ENCODE measurements at regions not wholly inside any gene's neighbourhood (a gene's known extent, or its start where the extent isn't known, plus 50 kb on each side); places are given as distances from the start of the nearest gene placed in this dataset.

DNA sequence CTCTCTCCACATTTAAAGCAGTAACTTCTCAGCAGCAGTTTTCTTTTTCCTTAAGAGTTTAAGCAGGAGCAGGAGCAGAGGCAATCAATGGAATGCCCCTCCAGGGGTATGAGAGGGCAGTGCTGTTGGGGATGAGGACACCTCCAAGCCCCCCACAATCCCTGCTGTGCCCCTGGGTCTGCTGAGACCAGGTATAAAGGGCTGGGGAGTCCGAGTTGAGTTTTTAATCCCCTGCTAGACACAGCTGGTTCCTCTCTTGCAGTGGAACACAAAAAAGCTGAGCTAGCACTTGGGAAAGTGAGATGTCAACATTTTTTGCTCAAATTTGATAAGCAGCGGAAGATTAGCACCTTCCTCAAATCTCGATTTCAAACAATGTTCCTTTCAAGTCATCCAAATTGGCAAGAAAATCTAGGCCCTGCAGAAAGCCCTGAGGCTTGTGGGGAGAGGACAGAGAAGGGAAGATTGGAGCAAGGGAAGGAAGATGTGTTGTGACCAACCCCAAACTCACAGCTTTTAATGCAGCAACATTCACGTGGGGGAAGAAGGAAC, 581.9 kb downstream of the SOX6 start:
- H3K9me2 ChIP-seq (replicated peaks; ENCODE audit: low read length) = no peaks in the 10 kb centered on the region
- ChIA-PET CTCF (no interaction called here), POLR2A (ENCODE audit: unreplicated experiment) (no interaction called here)
- no peaks in the 10 kb centered on the region for H3K9me3 ChIP-seq (ENCODE audit: low read length)
- TF ChIP-seq, protein P1, sequence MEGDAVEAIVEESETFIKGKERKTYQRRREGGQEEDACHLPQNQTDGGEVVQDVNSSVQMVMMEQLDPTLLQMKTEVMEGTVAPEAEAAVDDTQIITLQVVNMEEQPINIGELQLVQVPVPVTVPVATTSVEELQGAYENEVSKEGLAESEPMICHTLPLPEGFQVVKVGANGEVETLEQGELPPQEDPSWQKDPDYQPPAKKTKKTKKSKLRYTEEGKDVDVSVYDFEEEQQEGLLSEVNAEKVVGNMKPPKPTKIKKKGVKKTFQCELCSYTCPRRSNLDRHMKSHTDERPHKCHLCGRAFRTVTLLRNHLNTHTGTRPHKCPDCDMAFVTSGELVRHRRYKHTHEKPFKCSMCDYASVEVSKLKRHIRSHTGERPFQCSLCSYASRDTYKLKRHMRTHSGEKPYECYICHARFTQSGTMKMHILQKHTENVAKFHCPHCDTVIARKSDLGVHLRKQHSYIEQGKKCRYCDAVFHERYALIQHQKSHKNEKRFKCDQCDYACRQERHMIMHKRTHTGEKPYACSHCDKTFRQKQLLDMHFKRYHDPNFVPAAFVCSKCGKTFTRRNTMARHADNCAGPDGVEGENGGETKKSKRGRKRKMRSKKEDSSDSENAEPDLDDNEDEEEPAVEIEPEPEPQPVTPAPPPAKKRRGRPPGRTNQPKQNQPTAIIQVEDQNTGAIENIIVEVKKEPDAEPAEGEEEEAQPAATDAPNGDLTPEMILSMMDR (conservative IDR thresholded peaks at IDR 0.05; ENCODE audit: low read depth, low read length) = no peak
- no peak for TF ChIP-seq EZH2 (IDR thresholded peaks at IDR 0.05; ENCODE audit: low read length, unreplicated experiment)
- no TSS peak for BruUV-seq (replicated peaks)
- H3K4me3 ChIP-seq (ENCODE audit: low read length) = no peak overlapping the region
- H3K36me3 ChIP-seq (ENCODE audit: low read depth, low read length) = no peaks in the 10 kb centered on the region
- no peak overlapping the region for H2AFZ ChIP-seq (ENCODE audit: low read length)
- no peaks in the 10 kb centered on the region for H3F3A ChIP-seq (ENCODE audit: low read length, unreplicated experiment)
- H3K9ac ChIP-seq (ENCODE audit: low read length) = no peak overlapping the region
- no peak for DNase-seq
- H3K27me3 ChIP-seq (ENCODE audit: low read length) = no peaks in the 10 kb centered on the region
- no peaks in the 10 kb centered on the region for H4K20me1 ChIP-seq (ENCODE audit: low read length)
- no peak for ATAC-seq
- H3K27ac ChIP-seq (ENCODE audit: low read length) = no peak overlapping the region
- no peak overlapping the region for H3K4me2 ChIP-seq (ENCODE audit: low read length)
- intact Hi-C loops (cut with micrococcal nuclease) = no loop called here
- no peaks in the 10 kb centered on the region for H3K79me2 ChIP-seq (ENCODE audit: low read length)
- H3K4me1 ChIP-seq (ENCODE audit: insufficient read depth, low read length) = no peaks in the 10 kb centered on the region

DNA sequence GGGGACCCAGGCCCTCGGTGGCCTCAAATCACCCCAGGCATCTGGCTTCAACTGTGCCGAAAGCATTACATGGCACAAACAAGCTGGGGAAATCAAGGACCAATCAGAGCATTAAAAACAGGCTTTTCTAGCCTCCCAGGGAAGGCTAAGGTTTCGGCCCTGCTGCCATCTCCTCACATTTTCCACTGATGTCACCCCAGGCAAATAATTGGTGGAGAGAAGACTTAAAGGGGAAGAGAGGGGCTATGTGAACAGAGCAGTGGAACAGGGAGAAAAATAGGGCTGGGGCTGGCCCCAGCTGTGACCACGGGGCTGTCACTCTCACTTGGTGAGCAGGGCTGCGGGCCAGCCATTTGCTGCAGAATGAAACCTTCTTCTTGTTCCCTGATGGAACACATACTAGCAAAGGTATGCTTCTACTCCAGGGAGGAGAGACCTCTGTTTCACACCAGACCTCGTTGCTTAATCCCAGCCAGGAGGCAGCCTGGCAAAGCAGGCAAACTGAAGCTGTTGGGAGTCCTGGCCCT, 581.3 kb downstream of the SOX6 start:
- CTCF ChIA-PET = no interaction called here
- intact Hi-C loops (cut with micrococcal nuclease) = no loop called here
- POLR2A ChIA-PET (ENCODE audit: unreplicated experiment) = no interaction called here
- H3K9me2 ChIP-seq (replicated peaks; ENCODE audit: low read length) = no peaks in the 10 kb centered on the region
- TF ChIP-seq, protein P1 (conservative IDR thresholded peaks at IDR 0.05; ENCODE audit: low read depth, low read length) = no peak
- TF ChIP-seq EZH2 (IDR thresholded peaks at IDR 0.05; ENCODE audit: low read length, unreplicated experiment) = no peak
- no peak for TF ChIP-seq EZH2phosphoT487 (IDR thresholded peaks at IDR 0.05; ENCODE audit: borderline replicate concordance, low read length)
- no peaks in the 10 kb centered on the region for H3K79me2 ChIP-seq (ENCODE audit: low read length)
- ATAC-seq (no peak), DNase-seq (no peak)
- H3K4me3 ChIP-seq (ENCODE audit: low read length) = no peak overlapping the region
- H3K9ac ChIP-seq (ENCODE audit: low read length) = no peak overlapping the region
- H3K4me1 ChIP-seq (ENCODE audit: insufficient read depth, low read length) = no peaks in the 10 kb centered on the region
- H4K20me1 ChIP-seq (ENCODE audit: low read length) = no peaks in the 10 kb centered on the region
- no peak overlapping the region for H3K4me2 ChIP-seq (ENCODE audit: low read length)
- no peak overlapping the region for H2AFZ ChIP-seq (ENCODE audit: low read length)
- no TSS peak for BruUV-seq (replicated peaks)
- no peaks in the 10 kb centered on the region for H3K36me3 ChIP-seq (ENCODE audit: low read depth, low read length)
- H3K27me3 ChIP-seq (ENCODE audit: low read length) = no peaks in the 10 kb centered on the region
- no peak overlapping the region for H3K27ac ChIP-seq (ENCODE audit: low read length)
- no peaks in the 10 kb centered on the region for H3F3A ChIP-seq (ENCODE audit: low read length, unreplicated experiment)
- H3K9me3 ChIP-seq (ENCODE audit: low read length) = no peaks in the 10 kb centered on the region

DNA sequence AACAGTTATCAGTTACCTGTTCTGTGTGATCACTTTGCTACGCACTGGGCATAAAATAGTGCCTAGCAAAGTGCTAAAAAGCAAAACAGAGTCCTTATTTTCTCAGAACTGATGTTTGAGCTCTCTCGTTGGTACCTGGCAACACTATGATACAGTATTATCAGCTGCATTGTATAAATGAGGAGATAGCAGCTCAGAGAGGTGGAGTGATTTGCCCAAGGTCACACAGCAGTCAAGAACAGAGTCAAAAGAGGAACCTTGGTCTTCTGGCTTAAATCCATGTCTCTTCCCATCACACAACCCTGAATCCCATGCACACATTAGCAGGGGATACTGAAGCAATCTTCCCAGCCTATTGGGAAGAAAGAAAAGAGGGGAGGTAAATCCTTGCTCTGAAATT, 580.5 kb downstream of the SOX6 start:
- intact Hi-C loops (cut with micrococcal nuclease) = no loop called here

More for the DNA sequence above, 580.5 kb downstream of the SOX6 start:
- Histone ChIP-seq H4K20me1 (ENCODE audit: low read length) (no peaks in the 10 kb centered on the region), H3K9me3 (ENCODE audit: low read length) (no peaks in the 10 kb centered on the region), H3K9me2 (replicated peaks; ENCODE audit: low read length) (no peaks in the 10 kb centered on the region), H3K4me1 (ENCODE audit: insufficient read depth, low read length) (no peaks in the 10 kb centered on the region), H3K4me2 (ENCODE audit: low read length) (no peak overlapping the region), H2AFZ (ENCODE audit: low read length) (no peak overlapping the region), H3F3A (ENCODE audit: low read length, unreplicated experiment) (no peaks in the 10 kb centered on the region), H3K4me3 (ENCODE audit: low read length) (no peak overlapping the region), H3K36me3 (ENCODE audit: low read depth, low read length) (no peaks in the 10 kb centered on the region), H3K9ac (ENCODE audit: low read length) (no peak overlapping the region), H3K27me3 (ENCODE audit: low read length) (no peaks in the 10 kb centered on the region), H3K27ac (ENCODE audit: low read length) (no peak overlapping the region), H3K79me2 (ENCODE audit: low read length) (no peaks in the 10 kb centered on the region)
- no peak for ATAC-seq
- BruUV-seq (replicated peaks) = no TSS peak
- ChIA-PET POLR2A (ENCODE audit: unreplicated experiment) (no interaction called here), CTCF (no interaction called here)
- no peak for TF ChIP-seq EZH2 (IDR thresholded peaks at IDR 0.05; ENCODE audit: low read length, unreplicated experiment)
- TF ChIP-seq, protein P1 (conservative IDR thresholded peaks at IDR 0.05; ENCODE audit: low read depth, low read length) = no peak
- no peak for TF ChIP-seq EZH2phosphoT487 (IDR thresholded peaks at IDR 0.05; ENCODE audit: borderline replicate concordance, low read length)
- no peak for DNase-seq
